ENCODE measurements at regions not wholly inside any gene's neighbourhood (a gene's known extent, or its start where the extent isn't known, plus 50 kb on each side); places are given as distances from the start of the nearest gene placed in this dataset.

GRCh38 chr7:33814936-33815335, 90.4 kb upstream of the BMPER start:
- Histone ChIP-seq H4K20me1 (ENCODE audit: insufficient read depth, low read depth, low read length) (no peaks in the 10 kb centered on the region), H3K9me2 (replicated peaks; ENCODE audit: insufficient read depth, low read length) (no peaks in the 10 kb centered on the region), H3K79me2 (ENCODE audit: low read length) (no peaks in the 10 kb centered on the region), H3K4me3 (ENCODE audit: low read length) (no peak overlapping the region), H3K4me2 (ENCODE audit: low read depth, low read length, poor library complexity, severe bottlenecking) (no peak overlapping the region), H3K36me3 (ENCODE audit: insufficient read depth, low read length) (no peaks in the 10 kb centered on the region), H3K9me3 (ENCODE audit: low read length) (no peaks in the 10 kb centered on the region), H3K9ac (ENCODE audit: low read length) (no peak overlapping the region), H3K27me3 (ENCODE audit: low read length) (no peaks in the 10 kb centered on the region), H3K4me1 (ENCODE audit: low read length) (no peaks in the 10 kb centered on the region), H3K27ac (ENCODE audit: low read length) (no peak overlapping the region), H2AFZ (ENCODE audit: low read length) (no peak overlapping the region)
- no peak for DNase-seq

- Histone ChIP-seq H3K4me1 (ENCODE audit: low read length) (no peaks in the 10 kb centered on the region), H3K27me3 (ENCODE audit: low read length) (no peaks in the 10 kb centered on the region), H3K9ac (ENCODE audit: low read length) (no peak overlapping the region), H3K36me3 (ENCODE audit: insufficient read depth, low read length) (no peaks in the 10 kb centered on the region), H3K9me2 (replicated peaks; ENCODE audit: insufficient read depth, low read length) (no peaks in the 10 kb centered on the region), H3K27ac (ENCODE audit: low read length) (no peak overlapping the region), H3K4me2 (ENCODE audit: low read depth, low read length, poor library complexity, severe bottlenecking) (no peak overlapping the region), H4K20me1 (ENCODE audit: insufficient read depth, low read depth, low read length) (no peaks in the 10 kb centered on the region), H3K79me2 (ENCODE audit: low read length) (no peaks in the 10 kb centered on the region), H2AFZ (ENCODE audit: low read length) (no peak overlapping the region), H3K4me3 (ENCODE audit: low read length) (no peak overlapping the region), H3K9me3 (ENCODE audit: low read length) (no peaks in the 10 kb centered on the region)
- DNase-seq = no peak
Observed at GRCh38 chr7:33815336-33815735, 90.0 kb upstream of the BMPER start.

GRCh38 chr7:33816106-33816505, 89.2 kb upstream of the BMPER start:
- Histone ChIP-seq H3K9me2 (replicated peaks; ENCODE audit: insufficient read depth, low read length) (no peaks in the 10 kb centered on the region), H3K4me2 (ENCODE audit: low read depth, low read length, poor library complexity, severe bottlenecking) (no peak overlapping the region), H3K36me3 (ENCODE audit: insufficient read depth, low read length) (no peaks in the 10 kb centered on the region), H4K20me1 (ENCODE audit: insufficient read depth, low read depth, low read length) (no peaks in the 10 kb centered on the region), H3K4me3 (ENCODE audit: low read length) (no peak overlapping the region), H3K4me1 (ENCODE audit: low read length) (no peaks in the 10 kb centered on the region), H3K27ac (ENCODE audit: low read length) (no peak overlapping the region), H3K27me3 (ENCODE audit: low read length) (peaks cover under 1% of the 10 kb centered on the region; the same call in 1 of the 2 replicates), H3K79me2 (ENCODE audit: low read length) (no peaks in the 10 kb centered on the region), H2AFZ (ENCODE audit: low read length) (no peak overlapping the region), H3K9ac (ENCODE audit: low read length) (no peak overlapping the region), H3K9me3 (ENCODE audit: low read length) (no peaks in the 10 kb centered on the region)
- DNase-seq = no peak

- DNase-seq = no peak
- no peaks in the 10 kb centered on the region for H3K9me3 ChIP-seq (ENCODE audit: low read length)
- no peak overlapping the region for H3K27ac ChIP-seq (ENCODE audit: low read length)
- H4K20me1 ChIP-seq (ENCODE audit: insufficient read depth, low read depth, low read length) = no peaks in the 10 kb centered on the region
- H3K36me3 ChIP-seq (ENCODE audit: insufficient read depth, low read length) = no peaks in the 10 kb centered on the region
- no peak overlapping the region for H3K4me2 ChIP-seq (ENCODE audit: low read depth, low read length, poor library complexity, severe bottlenecking)
- H2AFZ ChIP-seq (ENCODE audit: low read length) = no peak overlapping the region
- no peaks in the 10 kb centered on the region for H3K4me1 ChIP-seq (ENCODE audit: low read length)
- H3K9ac ChIP-seq (ENCODE audit: low read length) = no peak overlapping the region
- peaks cover 3% of the 10 kb centered on the region; the same call in 1 of the 2 replicates for H3K27me3 ChIP-seq (ENCODE audit: low read length)
- H3K4me3 ChIP-seq (ENCODE audit: low read length) = no peak overlapping the region
- H3K9me2 ChIP-seq (replicated peaks; ENCODE audit: insufficient read depth, low read length) = 0 out of 2 replicates have a peak, but pooled peaks cover 3% of the 10 kb centered on the region
- no peaks in the 10 kb centered on the region for H3K79me2 ChIP-seq (ENCODE audit: low read length)
Observed at GRCh38 chr7:33819658-33820057, 85.7 kb upstream of the BMPER start.

- no peaks in the 10 kb centered on the region for H3K36me3 ChIP-seq (ENCODE audit: insufficient read depth, low read length)
- H3K9ac ChIP-seq (ENCODE audit: low read length) = no peak overlapping the region
- no peaks in the 10 kb centered on the region for H3K9me3 ChIP-seq (ENCODE audit: low read length)
- no peak overlapping the region for H3K4me3 ChIP-seq (ENCODE audit: low read length)
- DNase-seq = no peak
- no peaks in the 10 kb centered on the region for H3K4me1 ChIP-seq (ENCODE audit: low read length)
- H3K4me2 ChIP-seq (ENCODE audit: low read depth, low read length, poor library complexity, severe bottlenecking) = no peak overlapping the region
- H3K9me2 ChIP-seq (replicated peaks; ENCODE audit: insufficient read depth, low read length) = 0 out of 2 replicates have a peak, but pooled peaks cover 3% of the 10 kb centered on the region
- H2AFZ ChIP-seq (ENCODE audit: low read length) = no peak overlapping the region
- no peaks in the 10 kb centered on the region for H4K20me1 ChIP-seq (ENCODE audit: insufficient read depth, low read depth, low read length)
- no peaks in the 10 kb centered on the region for H3K79me2 ChIP-seq (ENCODE audit: low read length)
- H3K27me3 ChIP-seq (ENCODE audit: low read length) = peaks cover 3% of the 10 kb centered on the region; the same call in 1 of the 2 replicates
- H3K27ac ChIP-seq (ENCODE audit: low read length) = no peak overlapping the region
Observed at GRCh38 chr7:33820206-33820605, 85.1 kb upstream of the BMPER start.

GRCh38 chr7:33821970-33822369, 83.4 kb upstream of the BMPER start:
- Histone ChIP-seq H3K27ac (ENCODE audit: low read length) (no peak overlapping the region), H3K27me3 (ENCODE audit: low read length) (peaks cover 3% of the 10 kb centered on the region; the same call in 1 of the 2 replicates), H3K9me2 (replicated peaks; ENCODE audit: insufficient read depth, low read length) (0 out of 2 replicates have a peak, but pooled peaks cover 3% of the 10 kb centered on the region), H3K4me2 (ENCODE audit: low read depth, low read length, poor library complexity, severe bottlenecking) (no peak overlapping the region), H3K79me2 (ENCODE audit: low read length) (no peaks in the 10 kb centered on the region), H3K9ac (ENCODE audit: low read length) (no peak overlapping the region), H3K9me3 (ENCODE audit: low read length) (no peaks in the 10 kb centered on the region), H4K20me1 (ENCODE audit: insufficient read depth, low read depth, low read length) (no peaks in the 10 kb centered on the region), H3K4me3 (ENCODE audit: low read length) (no peak overlapping the region), H3K4me1 (ENCODE audit: low read length) (no peaks in the 10 kb centered on the region), H3K36me3 (ENCODE audit: insufficient read depth, low read length) (no peaks in the 10 kb centered on the region), H2AFZ (ENCODE audit: low read length) (no peak overlapping the region)
- DNase-seq = no peak

- H3K9ac ChIP-seq (ENCODE audit: low read length) = no peak overlapping the region
Observed at GRCh38 chr7:33823913-33824312, 81.4 kb upstream of the BMPER start.

GRCh38 chr7:33824911-33825459, 80.4 kb upstream of the BMPER start:
- Histone ChIP-seq H3K9ac (ENCODE audit: low read length) (no peak overlapping the region), H3K36me3 (ENCODE audit: insufficient read depth, low read length) (no peaks in the 10 kb centered on the region), H4K20me1 (ENCODE audit: insufficient read depth, low read depth, low read length) (no peaks in the 10 kb centered on the region), H2AFZ (ENCODE audit: low read length) (no peak overlapping the region), H3K4me2 (ENCODE audit: low read depth, low read length, poor library complexity, severe bottlenecking) (no peak overlapping the region), H3K79me2 (ENCODE audit: low read length) (no peaks in the 10 kb centered on the region), H3K9me2 (replicated peaks; ENCODE audit: insufficient read depth, low read length) (0 out of 2 replicates have a peak, but pooled peaks cover 3% of the 10 kb centered on the region), H3K27ac (ENCODE audit: low read length) (no peak overlapping the region), H3K9me3 (ENCODE audit: low read length) (no peaks in the 10 kb centered on the region), H3K4me1 (ENCODE audit: low read length) (no peaks in the 10 kb centered on the region), H3K4me3 (ENCODE audit: low read length) (no peak overlapping the region), H3K27me3 (ENCODE audit: low read length) (peaks cover 3% of the 10 kb centered on the region; the same call in 1 of the 2 replicates)
- no peak for DNase-seq

More at GRCh38 chr7:33823913-33824312, 81.4 kb upstream of the BMPER start:
- H4K20me1 ChIP-seq (ENCODE audit: insufficient read depth, low read depth, low read length) = no peaks in the 10 kb centered on the region
- 0 out of 2 replicates have a peak, but pooled peaks cover 3% of the 10 kb centered on the region for H3K9me2 ChIP-seq (replicated peaks; ENCODE audit: insufficient read depth, low read length)
- no peaks in the 10 kb centered on the region for H3K79me2 ChIP-seq (ENCODE audit: low read length)
- no peak overlapping the region for H2AFZ ChIP-seq (ENCODE audit: low read length)
- H3K4me3 ChIP-seq (ENCODE audit: low read length) = no peak overlapping the region
- no peak overlapping the region for H3K4me2 ChIP-seq (ENCODE audit: low read depth, low read length, poor library complexity, severe bottlenecking)
- H3K36me3 ChIP-seq (ENCODE audit: insufficient read depth, low read length) = no peaks in the 10 kb centered on the region
- no peaks in the 10 kb centered on the region for H3K4me1 ChIP-seq (ENCODE audit: low read length)
- no peak overlapping the region for H3K27ac ChIP-seq (ENCODE audit: low read length)
- peaks cover 3% of the 10 kb centered on the region; the same call in 1 of the 2 replicates for H3K27me3 ChIP-seq (ENCODE audit: low read length)
- no peak for DNase-seq
- no peaks in the 10 kb centered on the region for H3K9me3 ChIP-seq (ENCODE audit: low read length)

All from Karpas-422 (cell line).